Right lobe of liver (tissue), 6 donors: ENCODE measurements at regions not wholly inside any gene's neighbourhood (a gene's known extent, or its start where the extent isn't known, plus 50 kb on each side); places are given as distances from the start of the nearest gene placed in this dataset.
"Not testable (repeated sequence)": the region's sequence is repeated elsewhere in the genome, so short reads cannot be mapped to it uniquely, and the experiment has no call there.

ENCODE experiments used
- ATAC-seq, 4 donors: fragments of 200-7000 bp; cut with Tn5 transposase; one replicate each; pipeline ENCODE4 v1.9.1; 2020; ENCODE audit warnings: mild to moderate bottlenecking in 4 of 4, moderate library complexity in 4 of 4
- DNase-seq, 3 donors: peaks; one replicate each; pipeline ENCODE4 v3.0.0-alpha.2; 2020
- H3K27ac ChIP-seq, 3 donors: fragments of 200-600 bp; one replicate each; pipeline ENCODE4 v1.8.0; 2022
- H3K27me3 ChIP-seq, 2 donors: fragments of 200-600 bp; one replicate each; pipeline ENCODE4 v1.8.0; 2022
- H3K36me3 ChIP-seq, 4 donors: fragments of 200-600 bp; sonication (generic) in 1 of 4; one replicate each; pipeline versions ENCODE4 v1.5.1 to v1.8.0; 2017 to 2022; ENCODE audit warnings: control low read depth in 1 of 4
- H3K4me1 ChIP-seq, 4 donors: fragments of 200-600 bp; sonication (generic) in 1 of 4; one replicate each; pipeline versions ENCODE4 v1.5.1 to v1.8.0; 2017 to 2022; ENCODE audit warnings: control low read depth in 1 of 4
- H3K4me3 ChIP-seq, 3 donors: fragments of 200-600 bp; one replicate each; pipeline ENCODE4 v1.8.0; 2022
- H3K9me3 ChIP-seq, 4 donors: fragments of 200-600 bp; sonication (generic) in 1 of 4; one replicate each; pipeline versions ENCODE4 v1.5.1 to v1.8.0; 2017 to 2022; ENCODE audit warnings: control low read depth in 1 of 4
- POLR2A ChIP-seq: fragments of 450-650 bp; IDR thresholded peaks from one replicate; pipeline ENCODE4 v1.6.1; 2017; ENCODE audit warnings: antibody characterized with exemption, mild to moderate bottlenecking
- WGBS: methylation state at CpG from one replicate; pipeline ENCODE4 v1.1.6; 2018; ENCODE audit warnings: low coverage, low lambda C conversion rate; ENCODE audit not compliant: insufficient coverage; ENCODE audit errors: missing lambda C conversion rate; 5-methylcytosine and 5-hydroxymethylcytosine counted together
- intact Hi-C, 2 donors: fragments of 100-400 bp; cut with DNase I; formaldehyde crosslinking; loops; one replicate each; pipeline versions ENCODE4 v1.11.2 to v1.14.1; 2022
- TF ChIP-seq, protein P1 (sequence below), 4 donors: fragments of 200-600 bp in 3 of 4; fragments of 450-650 bp in 1 of 4; IDR thresholded peaks; one replicate each; pipeline versions ENCODE4 v1.5.1 to v1.8.0; 2016 to 2022; ENCODE audit warnings: antibody characterized with exemption in 4 of 4, mild to moderate bottlenecking in 2 of 4
- donor health status: DM: no; HTN: yes; CAD: no.
- donor health status: DM: no; HTN: no; CAD: no.
- donor health status: DM: no; HTN: no; CAD: no.
- donor health status: DM: no; HTN: yes; CAD: no.
- donor health status: DM: no; HTN: yes; CAD: no.

DNA sequence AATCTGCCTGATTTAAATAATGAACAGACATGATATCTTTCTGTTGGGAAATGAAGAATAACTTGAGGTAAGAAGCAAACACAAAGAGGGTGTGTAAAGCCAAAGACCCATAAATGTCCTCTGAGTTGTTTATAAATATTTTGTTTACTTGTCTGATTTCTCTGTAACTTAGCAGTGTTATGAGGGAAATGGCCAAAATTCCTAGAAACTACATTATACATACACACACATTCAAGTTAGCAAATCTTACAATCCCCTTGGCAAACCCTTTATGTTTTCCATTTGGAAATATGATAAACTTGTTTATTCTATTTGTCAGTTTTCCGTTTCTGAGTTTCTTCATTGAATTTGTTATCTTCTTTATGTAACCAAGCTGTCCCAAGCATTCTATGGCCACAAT lies 81.4 kb upstream of the TCF21 start:
- TF ChIP-seq, protein P1, sequence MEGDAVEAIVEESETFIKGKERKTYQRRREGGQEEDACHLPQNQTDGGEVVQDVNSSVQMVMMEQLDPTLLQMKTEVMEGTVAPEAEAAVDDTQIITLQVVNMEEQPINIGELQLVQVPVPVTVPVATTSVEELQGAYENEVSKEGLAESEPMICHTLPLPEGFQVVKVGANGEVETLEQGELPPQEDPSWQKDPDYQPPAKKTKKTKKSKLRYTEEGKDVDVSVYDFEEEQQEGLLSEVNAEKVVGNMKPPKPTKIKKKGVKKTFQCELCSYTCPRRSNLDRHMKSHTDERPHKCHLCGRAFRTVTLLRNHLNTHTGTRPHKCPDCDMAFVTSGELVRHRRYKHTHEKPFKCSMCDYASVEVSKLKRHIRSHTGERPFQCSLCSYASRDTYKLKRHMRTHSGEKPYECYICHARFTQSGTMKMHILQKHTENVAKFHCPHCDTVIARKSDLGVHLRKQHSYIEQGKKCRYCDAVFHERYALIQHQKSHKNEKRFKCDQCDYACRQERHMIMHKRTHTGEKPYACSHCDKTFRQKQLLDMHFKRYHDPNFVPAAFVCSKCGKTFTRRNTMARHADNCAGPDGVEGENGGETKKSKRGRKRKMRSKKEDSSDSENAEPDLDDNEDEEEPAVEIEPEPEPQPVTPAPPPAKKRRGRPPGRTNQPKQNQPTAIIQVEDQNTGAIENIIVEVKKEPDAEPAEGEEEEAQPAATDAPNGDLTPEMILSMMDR (IDR thresholded peaks at IDR 0.05), result no peak
- no peak for TF ChIP-seq POLR2A
- H3K36me3 ChIP-seq, result no peaks in the 10 kb centered on the region
- no peak for DNase-seq

DNA sequence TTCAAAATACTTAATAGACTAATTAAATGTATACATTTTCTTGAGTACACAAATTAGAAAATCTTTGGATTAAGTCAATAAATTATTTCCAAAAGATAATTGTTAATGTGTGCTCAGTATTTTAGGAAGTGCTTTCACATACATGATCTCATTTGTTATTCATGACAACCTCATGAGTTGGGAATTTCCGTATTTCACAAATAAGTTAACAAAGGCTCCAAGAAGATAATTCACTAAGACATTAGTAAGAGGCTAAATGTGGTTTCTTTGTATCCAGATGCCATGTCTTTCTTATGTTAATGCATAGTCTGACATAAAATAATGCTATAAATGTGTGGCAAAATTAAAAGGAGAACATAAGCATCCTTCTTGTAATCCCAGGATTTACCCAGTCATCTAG lies 79.5 kb upstream of the TCF21 start:
- no peak overlapping the region for H3K27ac ChIP-seq
- 86% methylated on average over 1 of the region's 1 CpG for WGBS
- intact Hi-C loops, result no loop called here
- no peaks in the 10 kb centered on the region for H3K27me3 ChIP-seq
- no peaks in the 10 kb centered on the region for H3K36me3 ChIP-seq
- ATAC-seq, result no peak
- H3K4me3 ChIP-seq, result no peak overlapping the region
- H3K9me3 ChIP-seq, result no peaks in the 10 kb centered on the region
- peaks cover 0 to 16% (median 0%) of the 10 kb centered on the region in 4 donors for H3K4me1 ChIP-seq
- no peak for DNase-seq
- TF ChIP-seq, protein P1 (IDR thresholded peaks at IDR 0.05), result no peak
- TF ChIP-seq POLR2A, result no peak

More for the DNA sequence above, 81.4 kb upstream of the TCF21 start:
- intact Hi-C loops, result no loop called here
- no peaks in the 10 kb centered on the region for H3K9me3 ChIP-seq
- H3K4me1 ChIP-seq, result peaks cover 0 to 13% (median 0%) of the 10 kb centered on the region in 4 donors
- no peaks in the 10 kb centered on the region for H3K27me3 ChIP-seq
- no peak overlapping the region for H3K27ac ChIP-seq
- no peak for ATAC-seq
- H3K4me3 ChIP-seq, result no peak overlapping the region
- WGBS, result 4% methylated on average over 1 of the region's 1 CpG

DNA sequence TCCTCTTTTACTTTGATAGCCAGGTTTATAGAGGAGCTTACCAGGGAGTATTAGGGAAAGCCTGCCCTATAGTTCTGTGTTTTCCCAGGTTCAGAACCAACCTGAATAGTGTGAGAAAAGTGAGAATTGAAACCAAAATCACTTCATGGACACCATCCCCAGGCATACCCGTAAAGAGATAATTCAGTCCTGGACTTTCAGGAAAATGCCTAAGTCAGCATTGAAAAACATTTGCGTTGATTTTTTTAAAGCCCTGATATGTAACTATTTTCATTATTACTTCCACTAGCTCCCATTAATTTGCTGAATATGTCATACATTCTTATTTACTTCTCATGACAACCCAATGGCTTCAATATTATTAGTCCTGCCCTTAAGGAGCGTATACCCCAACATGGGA lies 77.4 kb upstream of the TCF21 start:
- no peaks in the 10 kb centered on the region for H3K9me3 ChIP-seq
- H3K27ac ChIP-seq, result no peak overlapping the region
- no peak for DNase-seq
- H3K4me3 ChIP-seq, result no peak overlapping the region
- ATAC-seq, result no peak
- intact Hi-C loops, result no loop called here
- no peaks in the 10 kb centered on the region for H3K36me3 ChIP-seq
- peaks cover 0 to 8% (median 0%) of the 10 kb centered on the region in 4 donors for H3K4me1 ChIP-seq
- TF ChIP-seq POLR2A, result no peak
- 80% methylated on average over 3 of the region's 3 CpGs for WGBS
- H3K27me3 ChIP-seq, result no peaks in the 10 kb centered on the region

DNA sequence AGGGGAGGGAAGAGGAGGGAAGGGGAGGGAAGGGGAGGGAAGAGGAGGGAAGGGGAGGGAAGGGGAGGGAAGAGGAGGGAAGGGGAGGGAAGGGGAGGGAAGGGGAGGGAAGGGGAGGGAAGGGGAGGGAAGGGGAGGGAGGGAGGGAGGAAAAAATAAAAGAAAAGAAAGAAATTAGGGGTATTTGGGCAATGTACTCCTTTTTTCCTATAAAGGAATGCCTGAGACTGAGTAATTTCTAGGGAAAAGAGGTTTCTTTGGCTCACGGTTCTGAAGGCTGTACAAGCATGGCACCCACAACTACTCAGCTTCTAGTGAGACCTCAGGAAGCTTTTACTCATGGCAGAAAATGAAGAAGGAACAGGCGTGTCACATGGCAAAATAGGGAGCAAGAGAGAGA lies 76.5 kb upstream of the TCF21 start:
- 29% methylated on average over 1 of the region's 2 CpGs for WGBS
- H3K27me3 ChIP-seq, intact Hi-C loops, H3K36me3 ChIP-seq, ATAC-seq, H3K4me3 ChIP-seq, DNase-seq, H3K27ac ChIP-seq, H3K4me1 ChIP-seq, H3K9me3 ChIP-seq: not testable (repeated sequence)

GRCh38 chr6:133814238-133814637 lies 74.7 kb upstream of the TCF21 start:
- intact Hi-C loops, result no loop called here
- Histone ChIP-seq H3K4me1 (peaks cover 0 to 3% (median 0%) of the 10 kb centered on the region in 4 donors), H3K36me3 (no peaks in the 10 kb centered on the region), H3K9me3 (no peaks in the 10 kb centered on the region), H3K27ac (no peak overlapping the region), H3K4me3 (no peak overlapping the region), H3K27me3 (no peaks in the 10 kb centered on the region)
- 53% methylated on average over 1 of the region's 1 CpG for WGBS
- TF ChIP-seq POLR2A, result no peak
- TF ChIP-seq, protein P1 (IDR thresholded peaks at IDR 0.05), result no peak
- DNase-seq (no peak), ATAC-seq (peak in 3 of 4 donors; percentile 67 to 79 (median 74))

GRCh38 chr6:133814797-133815196 lies 74.1 kb upstream of the TCF21 start:
- Histone ChIP-seq H3K27me3 (no peaks in the 10 kb centered on the region), H3K4me3 (no peak overlapping the region), H3K9me3 (no peaks in the 10 kb centered on the region), H3K4me1 (peaks cover 0 to 3% (median 0%) of the 10 kb centered on the region in 4 donors), H3K36me3 (no peaks in the 10 kb centered on the region), H3K27ac (no peak overlapping the region)
- ATAC-seq (peak in 3 of 4 donors; percentile 14 to 83 (median 46)), DNase-seq (no peak)
- TF ChIP-seq, protein P1 (IDR thresholded peaks at IDR 0.05), result no peak
- no peak for TF ChIP-seq POLR2A
- WGBS, result 39% methylated on average over 1 of the region's 1 CpG
- intact Hi-C loops, result no loop called here
